GM18873 (cell line): ENCODE measurements at regions not wholly inside any gene's neighbourhood (a gene's known extent, or its start where the extent isn't known, plus 50 kb on each side); places are given as distances from the start of the nearest gene placed in this dataset.

Experiments used
- ATAC-seq: cut with Tn5 transposase; IDR thresholded peaks from one replicate; pipeline ENCODE4 v1.9.1; 2021; ENCODE audit warnings: mild to moderate bottlenecking, moderate library complexity, moderate number of reproducible peaks; ENCODE audit not compliant: unreplicated experiment, low FRiP score

DNA sequence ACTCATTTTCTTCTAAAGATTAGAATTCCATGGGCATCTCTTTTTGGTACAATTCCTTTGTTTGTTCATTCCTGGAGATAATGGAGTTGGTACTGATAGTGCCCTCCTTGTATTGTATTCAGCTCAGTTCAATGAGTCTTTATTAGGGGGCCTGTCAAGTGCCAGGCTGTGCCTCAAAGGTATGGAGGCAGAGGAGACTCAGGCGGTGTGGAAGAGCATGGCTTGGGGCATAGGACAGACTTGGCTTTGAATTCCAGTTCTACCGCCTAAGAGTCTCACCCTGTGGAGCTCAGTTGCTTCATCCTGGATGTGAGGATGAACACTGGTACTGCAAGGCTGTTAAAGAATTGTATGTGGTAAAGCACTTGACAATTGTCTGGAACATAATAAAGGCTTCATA lies 196.6 kb upstream of the IL12A start:
- no peak for ATAC-seq

DNA sequence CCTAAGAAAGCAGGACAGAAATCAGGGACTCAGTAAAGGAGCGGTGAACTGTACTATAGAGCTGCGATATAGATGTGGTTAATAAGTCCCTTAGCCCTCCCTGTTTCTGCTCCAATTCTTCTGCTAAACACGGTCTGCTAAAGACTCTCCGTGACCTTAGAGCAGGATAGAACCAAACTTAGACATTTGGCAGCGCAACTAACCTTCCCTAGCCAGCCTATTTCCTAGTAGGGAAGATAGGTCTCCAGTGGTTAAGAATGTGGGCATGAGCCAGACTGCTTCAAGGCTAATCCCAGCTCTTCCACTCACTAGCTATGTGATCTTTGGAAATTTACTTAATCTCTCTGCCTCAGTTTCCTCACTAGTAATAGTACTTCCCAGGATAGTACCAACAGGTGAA lies 193.6 kb upstream of the IL12A start:
- no peak for ATAC-seq

DNA sequence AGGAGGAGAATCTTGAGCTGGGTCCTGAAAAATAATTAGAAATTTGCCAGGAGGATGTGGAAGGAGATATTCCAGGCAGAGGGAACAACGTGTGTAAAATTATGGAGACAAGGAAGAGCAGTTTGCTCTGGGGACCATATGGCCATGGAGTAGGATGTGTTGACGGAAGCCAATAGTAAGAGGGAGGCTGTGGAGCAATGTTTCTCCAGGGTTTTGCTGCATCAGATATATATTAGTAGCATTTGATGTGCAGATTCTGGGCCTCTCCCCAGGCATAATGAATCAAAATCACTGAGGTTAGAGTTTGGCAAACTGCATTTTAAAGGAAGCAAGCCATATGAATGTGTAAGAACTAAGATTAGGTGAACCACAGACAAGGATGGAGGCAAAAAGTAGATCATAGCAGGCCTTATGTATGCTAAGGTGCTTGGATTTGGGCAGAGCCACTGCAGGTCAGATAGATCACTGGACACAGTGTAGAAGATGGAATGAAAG lies 192.9 kb upstream of the IL12A start:
- ATAC-seq: no peak

DNA sequence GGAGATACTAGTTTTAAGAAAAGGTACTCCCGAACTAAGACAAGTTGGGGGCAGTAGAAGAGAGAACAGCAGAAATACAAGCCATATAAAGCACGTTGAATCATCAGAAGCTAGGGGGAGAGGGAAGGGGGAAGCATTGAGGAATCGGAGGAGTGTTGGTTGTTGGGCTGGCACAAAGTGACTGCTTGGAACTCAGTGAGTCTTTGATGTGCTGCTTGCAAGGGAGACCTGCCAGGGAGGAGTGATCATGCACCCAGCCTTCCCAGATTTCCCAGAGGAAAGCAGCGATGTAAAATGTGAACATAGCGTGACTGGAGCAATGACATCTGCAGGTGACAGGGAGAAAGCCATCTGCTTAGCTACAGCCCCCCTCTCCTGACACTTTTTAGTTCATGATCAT lies 192.4 kb upstream of the IL12A start:
- no peak for ATAC-seq

DNA sequence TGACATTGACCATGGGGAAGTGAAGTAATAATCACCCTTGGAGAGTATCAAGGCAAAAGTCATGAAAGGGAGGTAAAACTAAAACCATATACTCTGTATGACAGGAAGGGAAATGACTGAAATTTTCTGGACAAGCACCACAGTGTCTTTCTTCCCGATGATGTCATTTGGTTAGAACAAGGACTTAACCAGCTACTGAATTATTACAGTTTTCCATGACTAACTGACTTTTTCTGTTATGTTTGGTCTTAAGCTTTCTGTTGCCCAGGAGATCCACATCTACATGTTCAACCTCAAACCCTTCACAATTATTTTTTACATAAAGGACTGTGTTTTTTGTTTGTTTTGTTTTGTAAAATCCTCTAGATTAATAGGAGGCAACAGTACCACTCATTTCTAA lies 191.9 kb upstream of the IL12A start:
- ATAC-seq: no peak

DNA sequence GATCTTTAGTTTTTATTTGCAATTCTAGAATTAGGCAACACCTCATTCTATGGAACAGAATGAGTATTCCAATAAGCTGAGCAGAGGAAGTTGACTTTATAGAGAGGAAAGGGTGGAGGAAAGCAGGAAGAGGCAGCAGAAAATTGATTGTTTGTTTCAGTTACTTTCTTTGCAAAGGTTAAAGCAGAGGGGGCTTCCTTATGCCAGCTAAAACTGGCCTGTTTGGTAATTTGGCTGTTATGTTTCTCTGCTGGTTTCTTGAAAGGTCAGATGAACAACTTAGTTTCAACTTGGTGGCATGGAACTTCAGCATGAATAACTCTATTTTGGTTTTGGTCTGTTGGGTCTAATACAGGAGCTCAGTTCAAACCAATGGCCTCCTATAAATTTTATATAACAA lies 190.9 kb upstream of the IL12A start:
- no peak for ATAC-seq

DNA sequence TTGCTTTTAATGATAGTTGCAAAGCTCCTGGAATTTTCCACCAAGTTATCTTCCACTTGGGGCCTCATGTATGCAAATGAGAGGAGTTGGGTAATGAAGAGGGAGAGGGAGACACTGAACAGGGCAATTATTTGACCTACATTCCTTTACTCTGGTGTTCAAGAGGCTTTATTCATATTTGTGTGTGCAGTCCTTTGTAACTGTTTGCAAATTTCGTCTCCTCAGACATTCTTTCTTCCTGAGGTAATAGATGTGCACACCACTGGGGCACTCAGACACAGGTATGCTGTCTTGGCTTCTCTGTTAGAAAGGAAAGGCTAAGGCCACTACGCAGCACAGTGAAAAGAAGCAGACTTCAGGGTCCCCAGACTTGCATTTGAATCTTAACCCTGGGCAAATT lies 189.7 kb upstream of the IL12A start:
- no peak for ATAC-seq

DNA sequence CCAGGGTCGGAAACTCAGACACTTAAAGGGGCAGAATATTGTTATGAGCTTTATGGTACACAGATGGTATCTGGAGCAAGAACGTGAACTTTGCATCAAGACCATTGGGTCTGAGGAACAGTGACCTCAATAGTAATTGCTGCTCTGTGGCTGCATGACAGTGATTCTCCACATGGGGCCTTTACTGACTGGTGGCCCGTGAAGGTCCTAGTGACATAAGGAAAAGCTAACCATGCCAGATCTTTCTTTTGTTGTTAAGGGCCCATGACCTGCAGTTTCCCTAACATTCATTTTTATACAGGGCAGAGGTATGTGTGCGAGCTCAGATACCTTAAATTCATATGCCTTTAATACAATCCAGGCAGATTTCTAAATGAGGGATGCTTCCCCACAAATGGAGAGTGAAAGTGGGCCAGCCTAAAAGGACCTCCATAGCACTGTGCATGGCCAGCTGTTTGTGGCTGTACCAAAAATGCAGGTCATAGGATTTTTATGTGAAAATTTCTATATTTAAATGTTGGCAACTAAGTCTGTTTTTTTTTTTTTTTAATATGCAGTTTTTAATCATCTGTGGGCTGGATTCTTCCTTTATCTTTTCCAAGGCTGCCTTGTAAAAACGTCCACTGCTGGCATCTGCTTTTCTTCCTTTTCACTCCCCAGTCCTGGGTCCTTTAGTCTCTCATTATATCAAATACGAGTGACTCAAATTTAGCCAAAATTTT lies 188.0 kb upstream of the IL12A start:
- no peak for ATAC-seq

DNA sequence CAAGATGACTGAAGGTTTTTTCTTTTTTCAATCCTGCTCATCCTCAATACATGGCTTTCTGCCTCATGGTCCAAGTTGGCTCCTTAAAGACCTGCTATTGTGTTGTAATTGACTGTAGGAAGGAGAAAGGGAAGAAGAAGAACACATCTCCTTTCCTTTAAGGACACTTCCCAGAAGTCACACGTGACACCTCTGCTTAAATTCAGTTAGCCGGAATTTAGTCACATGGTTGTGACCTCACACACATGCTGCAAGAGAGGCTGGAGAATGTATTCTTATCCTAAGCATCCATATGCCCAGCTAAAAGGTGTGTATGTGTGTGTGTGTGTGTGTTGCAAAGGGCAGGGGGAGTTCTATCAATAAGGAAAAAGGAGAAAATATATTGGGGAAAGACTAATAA lies 185.8 kb upstream of the IL12A start:
- no peak for ATAC-seq

DNA sequence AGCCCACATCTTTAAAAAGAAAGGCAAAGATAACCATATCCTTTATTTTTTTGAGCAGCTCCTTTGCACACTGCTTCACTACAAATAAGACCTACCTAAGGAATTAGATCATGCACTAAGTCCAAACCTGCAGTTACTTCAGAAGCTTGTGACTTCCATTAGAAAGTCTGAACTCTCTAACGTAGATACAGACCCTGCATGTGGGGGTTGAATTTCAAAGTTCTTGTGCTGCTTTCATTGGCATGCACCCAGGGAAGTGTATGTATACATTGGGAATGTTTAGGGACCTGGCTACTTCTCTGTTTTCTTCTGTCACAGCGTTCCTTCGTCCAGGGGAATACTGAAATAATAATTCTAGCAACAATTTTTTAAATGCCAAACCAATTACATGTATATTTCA lies 185.2 kb upstream of the IL12A start:
- ATAC-seq: no peak

DNA sequence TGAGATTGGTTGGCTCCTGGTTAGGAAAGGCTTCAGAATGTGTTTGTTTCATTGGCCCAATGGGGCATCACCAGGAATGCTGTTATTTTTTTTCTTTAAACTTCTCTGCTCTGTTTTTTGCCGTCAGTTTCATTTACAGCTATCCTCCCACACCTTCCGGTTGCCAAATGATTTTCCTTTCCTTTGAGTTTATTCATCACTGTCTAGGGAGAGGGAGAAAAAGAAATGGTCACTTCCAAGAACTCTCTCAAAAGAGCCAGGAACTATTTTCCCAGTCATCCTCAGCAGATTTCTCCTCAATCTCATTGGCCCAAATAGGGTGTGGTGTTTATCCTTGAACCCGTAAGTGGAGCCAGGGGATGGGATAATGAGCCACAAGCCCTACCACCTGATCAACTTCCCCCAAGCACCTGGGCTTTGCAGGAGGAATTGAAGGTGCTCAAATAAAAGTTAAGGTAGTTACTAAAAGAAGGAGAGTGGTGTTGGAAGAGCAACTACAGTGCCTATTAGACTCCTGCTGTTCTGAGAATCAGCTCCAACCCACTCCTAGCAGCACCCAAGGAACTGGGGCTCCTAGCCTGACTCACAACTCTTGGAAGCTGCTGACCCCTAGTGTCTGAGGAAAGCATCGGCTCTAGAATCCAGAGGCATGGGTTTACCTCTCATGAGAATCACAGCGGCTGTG lies 183.8 kb upstream of the IL12A start:
- ATAC-seq: peak; percentile 82

DNA sequence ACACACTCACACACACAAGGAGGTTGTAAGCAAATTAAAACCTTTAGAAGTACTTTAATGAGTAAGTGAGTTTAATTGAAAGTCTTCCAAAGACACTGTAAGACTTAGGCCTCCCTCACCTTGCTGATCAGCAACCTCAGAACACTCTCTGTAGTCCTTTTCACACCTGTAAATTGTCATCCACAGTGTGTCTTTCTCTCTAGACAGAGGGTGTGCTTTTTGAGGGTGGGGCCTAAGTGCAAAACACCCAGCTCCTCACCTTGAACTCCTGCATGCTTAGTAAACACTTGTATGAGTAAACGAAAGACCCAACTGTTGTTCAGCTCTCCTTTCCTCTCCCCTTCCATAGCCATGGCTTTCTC lies 183.2 kb upstream of the IL12A start:
- no peak for ATAC-seq

DNA sequence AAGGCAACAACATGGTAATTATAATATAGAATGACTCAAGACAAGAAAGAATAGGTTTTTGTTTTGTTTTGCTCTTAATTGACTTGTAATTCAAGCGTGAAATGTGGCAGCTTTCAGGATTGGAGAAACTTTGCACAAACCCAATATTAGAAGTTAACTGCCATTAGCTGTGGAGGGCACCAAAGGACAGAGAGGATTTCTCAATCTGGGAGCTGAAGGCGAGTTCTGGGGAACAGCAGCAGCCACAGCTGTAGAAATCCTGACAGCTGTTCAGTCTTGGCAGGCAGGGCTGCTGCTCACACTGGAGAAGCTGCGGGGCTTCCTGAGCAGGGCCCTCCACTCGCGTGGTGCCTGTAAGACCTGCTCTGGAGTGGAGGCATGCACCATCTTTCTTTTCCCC lies 182.2 kb upstream of the IL12A start:
- no peak for ATAC-seq

DNA sequence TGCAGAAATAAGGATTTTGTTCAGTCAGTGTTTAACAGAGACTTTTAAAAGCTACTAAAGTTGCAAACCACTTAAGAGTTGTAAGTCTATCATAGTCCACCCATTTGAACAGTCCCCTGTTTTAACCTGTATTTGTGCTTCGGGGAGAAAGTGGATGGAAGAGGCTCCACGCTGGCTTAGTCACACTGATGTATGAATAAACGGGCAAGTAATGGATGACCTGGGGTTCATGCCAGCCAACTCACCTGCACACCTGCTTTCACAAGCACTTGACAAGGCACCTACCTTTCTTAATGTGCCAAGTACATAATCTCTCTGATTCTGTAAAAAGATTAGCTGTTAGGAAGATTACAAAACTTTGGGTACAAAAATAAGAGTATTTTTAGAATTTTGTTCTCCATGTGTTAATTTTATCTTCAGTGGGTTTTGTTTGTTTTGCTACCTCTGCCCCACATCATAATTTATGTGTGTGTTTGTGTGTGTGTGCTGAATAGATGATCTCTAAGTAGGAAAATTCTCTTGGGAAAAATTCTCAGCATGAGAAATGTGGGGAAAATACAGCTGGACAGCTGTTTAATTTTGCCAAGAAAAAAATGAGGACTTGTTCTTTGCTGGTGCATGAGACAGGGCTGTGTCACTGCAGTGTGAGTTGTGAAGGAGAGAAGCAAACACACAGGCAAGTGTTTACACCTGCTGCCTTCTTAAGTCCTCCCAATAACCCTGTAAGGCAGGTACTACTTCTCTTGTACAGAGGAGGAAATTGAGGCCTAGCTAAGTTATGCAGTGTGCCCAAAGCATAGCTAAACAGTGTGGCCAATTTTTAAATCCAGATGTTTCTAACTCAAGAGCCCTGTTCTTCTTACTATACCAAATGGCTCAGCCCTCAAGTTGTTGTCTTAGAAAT lies 181.2 kb upstream of the IL12A start:
- ATAC-seq: no peak

DNA sequence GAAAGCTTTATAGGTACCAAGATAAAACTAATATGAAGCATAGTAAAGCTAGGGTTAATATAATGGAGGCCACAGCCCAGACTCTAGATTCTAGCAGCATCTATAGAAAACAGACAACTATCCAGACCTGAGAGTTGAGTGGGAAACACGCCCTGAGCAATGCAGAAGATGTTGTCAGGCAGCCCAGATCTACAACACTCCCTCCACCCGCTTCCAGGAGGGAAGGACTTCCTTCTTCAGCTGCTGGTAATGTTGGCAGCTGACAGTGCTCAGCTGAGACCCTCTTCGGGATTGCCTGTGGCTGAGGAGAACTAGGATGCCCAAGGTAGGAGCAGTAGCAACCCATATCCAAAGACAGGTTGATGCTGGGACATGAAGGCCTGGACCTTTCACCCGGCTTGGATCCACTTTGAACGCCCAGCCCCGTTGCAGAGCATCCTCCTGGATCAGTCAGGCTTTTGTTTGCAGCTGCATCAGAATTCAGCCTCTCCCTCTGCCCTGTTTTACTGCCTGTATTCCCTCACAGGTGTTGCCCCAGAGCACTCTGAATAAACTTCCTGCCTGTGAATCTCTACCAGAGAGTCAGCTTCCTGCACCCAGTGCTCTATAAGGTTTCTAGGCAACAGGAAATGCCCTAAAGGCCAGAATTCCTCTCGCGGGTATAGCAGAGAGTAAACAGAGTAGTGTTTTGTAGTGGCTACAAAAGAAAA lies 174.7 kb upstream of the IL12A start:
- ATAC-seq: no peak

DNA sequence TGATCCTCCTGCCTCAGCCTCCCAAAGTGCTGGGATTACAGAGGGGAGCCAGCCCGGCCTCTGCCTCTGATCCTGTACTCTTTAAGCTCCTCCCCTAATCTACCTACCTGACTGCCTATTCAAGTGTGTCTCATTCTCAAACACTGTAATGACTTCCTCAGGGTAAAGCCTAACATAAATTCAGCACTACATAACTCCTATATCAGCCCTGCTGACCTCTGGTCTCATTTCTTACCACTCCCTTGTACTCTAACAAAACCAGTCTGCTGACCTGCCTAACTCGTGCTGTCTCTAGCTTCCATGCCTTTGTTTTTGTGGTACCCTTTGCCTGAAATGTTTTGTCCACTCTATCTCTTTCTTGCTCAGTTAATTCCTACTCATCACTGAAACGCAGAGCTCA lies 172.1 kb upstream of the IL12A start:
- no peak for ATAC-seq

DNA sequence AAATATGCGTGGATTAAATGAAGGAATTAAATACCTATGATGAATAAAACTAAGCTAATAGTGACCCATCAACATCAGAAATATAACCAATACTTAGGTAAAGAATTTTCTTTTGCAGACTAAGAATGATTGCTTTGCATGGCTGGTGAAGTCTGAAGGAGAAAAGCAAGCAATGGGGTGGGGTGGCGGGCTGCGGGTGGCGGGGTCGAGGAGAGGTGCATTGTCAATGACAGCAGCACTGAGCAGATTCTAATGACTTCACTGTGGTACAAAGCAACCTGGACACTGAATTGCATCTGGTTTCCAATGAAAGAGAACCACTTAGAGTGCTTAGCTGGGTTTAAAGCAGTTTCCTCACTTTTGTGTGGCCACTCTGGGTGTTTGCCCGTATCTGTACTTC lies 171.5 kb upstream of the IL12A start:
- ATAC-seq: no peak

DNA sequence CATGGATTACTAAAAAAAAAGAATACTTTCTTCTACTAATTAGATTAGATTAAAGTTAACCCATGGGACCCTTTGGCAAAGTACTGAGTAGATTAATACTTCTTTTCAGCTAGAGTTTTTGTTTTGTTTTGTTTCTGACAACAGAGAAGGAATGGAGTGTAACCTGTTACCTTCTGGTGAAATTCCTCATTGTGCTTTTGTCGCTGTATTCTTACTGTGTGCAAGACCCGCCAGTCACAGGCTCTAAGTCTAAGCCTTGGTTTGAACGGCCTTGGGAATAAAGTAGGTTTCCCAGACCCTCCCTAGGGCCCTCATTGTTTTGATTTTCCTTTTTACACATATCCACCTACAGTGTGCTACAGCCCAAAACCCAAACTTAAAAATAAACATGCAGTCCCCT lies 171.1 kb upstream of the IL12A start:
- ATAC-seq: no peak

DNA sequence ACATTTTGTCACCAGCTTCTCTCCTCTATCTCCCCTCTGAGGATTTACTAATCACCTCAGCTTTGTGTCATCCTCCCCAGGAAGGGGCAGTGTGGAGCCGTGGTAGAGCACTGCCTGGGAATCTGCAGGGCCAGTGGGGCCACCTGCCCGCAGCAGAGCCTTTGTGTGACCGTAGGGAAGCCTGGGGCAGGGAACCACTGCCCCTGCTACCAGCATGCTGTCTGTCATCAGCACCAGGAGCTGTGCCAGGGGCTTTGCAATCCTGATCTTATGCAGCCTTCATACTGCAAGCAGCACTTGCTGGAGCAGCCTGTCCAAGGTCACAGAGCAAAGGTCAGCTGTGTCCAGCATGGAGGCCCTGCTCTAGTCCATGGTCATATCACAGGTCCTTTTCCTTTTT lies 170.2 kb upstream of the IL12A start:
- ATAC-seq: no peak

DNA sequence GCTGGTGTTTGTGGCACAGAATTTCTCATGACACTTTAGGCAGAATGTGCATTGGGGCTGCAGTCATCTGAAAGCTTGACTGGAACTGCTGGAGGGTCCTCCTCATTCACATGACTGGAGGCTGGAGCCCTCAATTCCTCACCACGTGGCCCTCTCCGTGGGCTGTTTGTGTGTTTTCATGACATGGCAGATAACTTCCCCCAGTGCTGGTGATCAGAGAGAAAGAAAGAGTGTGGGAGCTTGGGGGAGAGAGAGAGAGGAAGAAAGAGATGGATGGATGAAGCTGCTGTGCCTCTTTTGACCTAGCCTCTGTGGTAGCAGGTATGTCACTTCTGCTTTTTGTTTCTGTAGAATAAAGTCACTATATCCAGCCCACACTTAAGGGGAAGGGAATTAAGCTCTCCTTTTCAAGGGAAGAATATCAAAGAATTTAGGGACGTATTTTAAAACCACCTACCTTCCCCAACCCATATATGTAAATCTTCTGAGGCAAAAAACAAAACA lies 169.6 kb upstream of the IL12A start:
- no peak for ATAC-seq

DNA sequence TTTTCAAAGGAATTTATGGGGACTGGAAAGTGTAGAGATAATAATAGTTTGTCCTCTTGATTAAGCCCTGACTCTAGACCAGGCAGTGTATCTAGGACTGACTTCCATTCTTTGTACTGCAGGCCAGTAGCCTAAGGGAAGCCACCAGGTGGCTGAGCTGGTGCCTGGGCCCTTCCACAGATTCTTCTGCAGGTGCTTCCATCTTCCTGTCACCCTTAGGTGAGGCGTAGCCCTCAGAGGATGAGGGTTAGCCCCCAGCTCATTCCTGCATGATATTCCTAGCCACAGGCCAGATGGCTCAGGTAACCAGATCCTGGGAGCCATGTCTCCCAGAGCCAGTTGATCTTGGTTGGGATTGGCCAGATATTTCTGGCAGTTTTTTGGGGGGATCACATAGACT lies 169.0 kb upstream of the IL12A start:
- ATAC-seq: no peak
